ENCODE measurements at regions not wholly inside any gene's neighbourhood (a gene's known extent, or its start where the extent isn't known, plus 50 kb on each side); places are given as distances from the start of the nearest gene placed in this dataset.
"Not testable (repeated sequence)": the region's sequence is repeated elsewhere in the genome, so short reads cannot be mapped to it uniquely, and the experiment has no call there.

GRCh38 chr13:66237411-66238062, 992.6 kb downstream of the PCDH9 start:
- H3K36me3 ChIP-seq (ENCODE audit: insufficient read depth, low read length): no peaks in the 10 kb centered on the region
- H4K20me1 ChIP-seq (ENCODE audit: insufficient read depth, low read length): no peaks in the 10 kb centered on the region
- H3K4me3 Mint-ChIP-seq (ENCODE audit: unreplicated experiment): no peak overlapping the region
- H3K27me3 ChIP-seq (ENCODE audit: insufficient read depth, low read length): no peaks in the 10 kb centered on the region
- no peaks in the 10 kb centered on the region for H3K4me1 Mint-ChIP-seq (ENCODE audit: low read depth, unreplicated experiment)
- H3K27me3 Mint-ChIP-seq (ENCODE audit: low read depth, unreplicated experiment): no peaks in the 10 kb centered on the region
- H3K27ac Mint-ChIP-seq (ENCODE audit: unreplicated experiment): no peak overlapping the region
- no peak overlapping the region for H3K27ac ChIP-seq (ENCODE audit: low read depth, low read length)
- no peaks in the 10 kb centered on the region for H3K36me3 Mint-ChIP-seq (ENCODE audit: low read depth, unreplicated experiment)
- H2AFZ ChIP-seq (ENCODE audit: low read depth, low read length): no peak overlapping the region
- no peak overlapping the region for H3K9ac ChIP-seq (ENCODE audit: low read length)
- no peaks in the 10 kb centered on the region for H3K4me1 ChIP-seq (ENCODE audit: insufficient read depth, low read length)
- DNase-seq (ENCODE audit: low read depth): no peak
- H3K9me3 ChIP-seq (ENCODE audit: insufficient read depth, low read depth, low read length): peaks cover 3% of the 10 kb centered on the region
- TF ChIP-seq CTCF (IDR thresholded peaks at IDR 0.05; ENCODE audit: insufficient read depth, low read depth, low read length) (no peak), EZH2 (IDR thresholded peaks at IDR 0.05; ENCODE audit: insufficient read depth, low read length) (no peak)
- no peak for FAIRE-seq
- no peak overlapping the region for H3K4me2 ChIP-seq (ENCODE audit: low read length)
- no peaks in the 10 kb centered on the region for H3K79me2 ChIP-seq (ENCODE audit: insufficient read depth, low read length)
- H3K4me3 ChIP-seq (ENCODE audit: insufficient read depth, low read depth, low read length): no peak overlapping the region
- peaks cover 10% of the 10 kb centered on the region for H3K9me3 Mint-ChIP-seq (ENCODE audit: unreplicated experiment)

- Mint-ChIP-seq H3K27ac (ENCODE audit: unreplicated experiment) (no peak overlapping the region), H3K9me3 (ENCODE audit: unreplicated experiment) (peaks cover 12% of the 10 kb centered on the region), H3K36me3 (ENCODE audit: low read depth, unreplicated experiment) (no peaks in the 10 kb centered on the region), H3K4me3 (ENCODE audit: unreplicated experiment) (no peak overlapping the region), H3K4me1 (ENCODE audit: low read depth, unreplicated experiment) (no peaks in the 10 kb centered on the region), H3K27me3 (ENCODE audit: low read depth, unreplicated experiment) (no peaks in the 10 kb centered on the region)
- H3K4me3 ChIP-seq (ENCODE audit: insufficient read depth, low read depth, low read length): no peak overlapping the region
- TF ChIP-seq CTCF (IDR thresholded peaks at IDR 0.05; ENCODE audit: insufficient read depth, low read depth, low read length) (no peak), EZH2 (IDR thresholded peaks at IDR 0.05; ENCODE audit: insufficient read depth, low read length) (no peak)
- H3K79me2 ChIP-seq (ENCODE audit: insufficient read depth, low read length): no peaks in the 10 kb centered on the region
- no peaks in the 10 kb centered on the region for H3K4me1 ChIP-seq (ENCODE audit: insufficient read depth, low read length)
- H3K27ac ChIP-seq (ENCODE audit: low read depth, low read length): no peak overlapping the region
- no peak overlapping the region for H3K4me2 ChIP-seq (ENCODE audit: low read length)
- no peaks in the 10 kb centered on the region for H3K36me3 ChIP-seq (ENCODE audit: insufficient read depth, low read length)
- peaks cover 3% of the 10 kb centered on the region for H3K9me3 ChIP-seq (ENCODE audit: insufficient read depth, low read depth, low read length)
- no peak overlapping the region for H2AFZ ChIP-seq (ENCODE audit: low read depth, low read length)
- FAIRE-seq: no peak
- H3K27me3 ChIP-seq (ENCODE audit: insufficient read depth, low read length): no peaks in the 10 kb centered on the region
- H3K9ac ChIP-seq (ENCODE audit: low read length): no peak overlapping the region
- no peak for DNase-seq (ENCODE audit: low read depth)
- no peaks in the 10 kb centered on the region for H4K20me1 ChIP-seq (ENCODE audit: insufficient read depth, low read length)
Measured at GRCh38 chr13:66234159-66234558, 996.0 kb downstream of the PCDH9 start.

- not testable (repeated sequence) for H3K4me2 ChIP-seq (ENCODE audit: low read length); FAIRE-seq; H3K36me3 Mint-ChIP-seq (ENCODE audit: low read depth, unreplicated experiment); H3K27me3 ChIP-seq (ENCODE audit: insufficient read depth, low read length); H3K27me3 Mint-ChIP-seq (ENCODE audit: low read depth, unreplicated experiment); H4K20me1 ChIP-seq (ENCODE audit: insufficient read depth, low read length); H3K4me1 Mint-ChIP-seq (ENCODE audit: low read depth, unreplicated experiment); H3K9ac ChIP-seq (ENCODE audit: low read length); H3K9me3 ChIP-seq (ENCODE audit: insufficient read depth, low read depth, low read length); H3K79me2 ChIP-seq (ENCODE audit: insufficient read depth, low read length); H3K27ac Mint-ChIP-seq (ENCODE audit: unreplicated experiment); H3K4me3 Mint-ChIP-seq (ENCODE audit: unreplicated experiment); H3K36me3 ChIP-seq (ENCODE audit: insufficient read depth, low read length); H2AFZ ChIP-seq (ENCODE audit: low read depth, low read length); H3K4me1 ChIP-seq (ENCODE audit: insufficient read depth, low read length); H3K27ac ChIP-seq (ENCODE audit: low read depth, low read length); H3K4me3 ChIP-seq (ENCODE audit: insufficient read depth, low read depth, low read length); DNase-seq (ENCODE audit: low read depth)
- H3K9me3 Mint-ChIP-seq (ENCODE audit: unreplicated experiment): peaks cover 12% of the 10 kb centered on the region
Measured at GRCh38 chr13:66231958-66232357, 998.2 kb downstream of the PCDH9 start.

Measured in astrocyte (in vitro differentiated cells and primary cell).